Hepatocyte (in vitro differentiated cells): ENCODE measurements at regions not wholly inside any gene's neighbourhood (a gene's known extent, or its start where the extent isn't known, plus 50 kb on each side); places are given as distances from the start of the nearest gene placed in this dataset.

ENCODE experiments used
- EZH2phosphoT487 ChIP-seq: fragments of 200-600 bp; sonication (generic); IDR thresholded peaks from one replicate; pipeline ENCODE4 v1.6.1; 2018; ENCODE audit warnings: antibody characterized with exemption, mild to moderate bottlenecking, low read depth, moderate library complexity; ENCODE audit not compliant: unreplicated experiment, severe bottlenecking
- TF ChIP-seq, protein P1 (sequence below): fragments of 200-600 bp; sonication (generic); IDR thresholded peaks from 2 replicates; pipeline ENCODE4 v1.5.1; 2016; ENCODE audit warnings: antibody characterized with exemption, mild to moderate bottlenecking; ENCODE audit not compliant: poor library complexity

DNA sequence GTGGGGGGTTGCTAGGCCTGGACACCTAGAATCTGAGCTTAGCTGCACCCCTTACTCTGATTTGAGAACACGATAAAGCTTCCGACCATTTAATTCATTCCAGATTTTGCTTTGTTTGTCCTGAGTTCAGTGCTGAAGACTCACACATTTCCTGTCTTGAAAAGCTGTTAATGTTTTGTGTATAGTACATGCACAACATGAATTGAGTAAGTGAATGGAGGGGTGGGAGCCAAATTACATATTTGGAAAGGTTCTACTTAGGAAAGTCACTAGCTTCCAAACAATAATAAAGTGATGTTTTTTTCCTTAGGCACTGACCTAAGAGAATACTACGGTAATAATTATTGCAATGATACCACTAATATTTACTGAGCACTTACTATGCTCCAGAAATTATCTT is 955.2 kb upstream of the NR2F2 start:
- TF ChIP-seq, protein P1, sequence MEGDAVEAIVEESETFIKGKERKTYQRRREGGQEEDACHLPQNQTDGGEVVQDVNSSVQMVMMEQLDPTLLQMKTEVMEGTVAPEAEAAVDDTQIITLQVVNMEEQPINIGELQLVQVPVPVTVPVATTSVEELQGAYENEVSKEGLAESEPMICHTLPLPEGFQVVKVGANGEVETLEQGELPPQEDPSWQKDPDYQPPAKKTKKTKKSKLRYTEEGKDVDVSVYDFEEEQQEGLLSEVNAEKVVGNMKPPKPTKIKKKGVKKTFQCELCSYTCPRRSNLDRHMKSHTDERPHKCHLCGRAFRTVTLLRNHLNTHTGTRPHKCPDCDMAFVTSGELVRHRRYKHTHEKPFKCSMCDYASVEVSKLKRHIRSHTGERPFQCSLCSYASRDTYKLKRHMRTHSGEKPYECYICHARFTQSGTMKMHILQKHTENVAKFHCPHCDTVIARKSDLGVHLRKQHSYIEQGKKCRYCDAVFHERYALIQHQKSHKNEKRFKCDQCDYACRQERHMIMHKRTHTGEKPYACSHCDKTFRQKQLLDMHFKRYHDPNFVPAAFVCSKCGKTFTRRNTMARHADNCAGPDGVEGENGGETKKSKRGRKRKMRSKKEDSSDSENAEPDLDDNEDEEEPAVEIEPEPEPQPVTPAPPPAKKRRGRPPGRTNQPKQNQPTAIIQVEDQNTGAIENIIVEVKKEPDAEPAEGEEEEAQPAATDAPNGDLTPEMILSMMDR: no peak
- no peak for TF ChIP-seq EZH2phosphoT487
